GM12875 (cell line): ENCODE measurements at regions not wholly inside any gene's neighbourhood (a gene's known extent, or its start where the extent isn't known, plus 50 kb on each side); places are given as distances from the start of the nearest gene placed in this dataset.

Experiments
- H3K4me3 ChIP-seq: one replicate; pipeline ENCODE4 v1.5.1; 2011; ENCODE audit warnings: low read depth, low read length, control low read depth
- CTCF ChIP-seq: IDR thresholded peaks from 2 replicates; pipeline ENCODE4 v1.5.1; 2011; ENCODE audit warnings: low read depth, mild to moderate bottlenecking, control low read depth, inconsistent platforms, low read length, moderate library complexity, borderline replicate concordance; ENCODE audit not compliant: insufficient read depth

GRCh38 chr5:67506241-67506640 lies 309.6 kb upstream of the CD180 start:
- no peak for TF ChIP-seq CTCF

GRCh38 chr5:67502951-67503350 lies 306.4 kb upstream of the CD180 start:
- no peak for TF ChIP-seq CTCF
- H3K4me3 ChIP-seq: no peak overlapping the region

More at GRCh38 chr5:67506241-67506640, 309.6 kb upstream of the CD180 start:
- no peak overlapping the region for H3K4me3 ChIP-seq

GRCh38 chr5:67496051-67496450 lies 299.5 kb upstream of the CD180 start:
- no peak for TF ChIP-seq CTCF
- H3K4me3 ChIP-seq: no peak overlapping the region

- H3K4me3 ChIP-seq: no peak overlapping the region
- no peak for TF ChIP-seq CTCF
These were observed 298.5 kb upstream of the CD180 start for GRCh38 chr5:67495072-67495471.

- no peak for TF ChIP-seq CTCF
- H3K4me3 ChIP-seq: no peak overlapping the region
These were observed 297.7 kb upstream of the CD180 start for GRCh38 chr5:67494186-67494855.

GRCh38 chr5:67493676-67494075 lies 297.1 kb upstream of the CD180 start:
- H3K4me3 ChIP-seq: no peak overlapping the region
- TF ChIP-seq CTCF: peak; percentile 22; the same call in 1 of the 2 replicates

GRCh38 chr5:67490543-67491321 lies 294.1 kb upstream of the CD180 start:
- no peak for TF ChIP-seq CTCF
- no peak overlapping the region for H3K4me3 ChIP-seq
